Stomach (tissue), 4 donors: ENCODE measurements at regions not wholly inside any gene's neighbourhood (a gene's known extent, or its start where the extent isn't known, plus 50 kb on each side); places are given as distances from the start of the nearest gene placed in this dataset.

Experiments used
- CTCF ChIP-seq, 7 experiments: fragments of 450-650 bp in 4 of 7; fragments of 200-600 bp in 3 of 7; sonication (generic) in 3 of 7; IDR thresholded peaks; one replicate each; pipeline ENCODE4 v1.5.1; 2016 to 2019; ENCODE audit warnings: antibody characterized with exemption in 7 of 7, control low read depth in 2 of 7, mild to moderate bottlenecking in 1 of 7
- EP300 ChIP-seq: sonication (generic); formaldehyde crosslinking; IDR thresholded peaks from one replicate; pipeline ENCODE4 v1.6.1; 2017; ENCODE audit warnings: antibody characterized with exemption
- POLR2A ChIP-seq, 4 donors: fragments of 450-650 bp; IDR thresholded peaks; one replicate each; pipeline ENCODE4 v1.6.1; 2016; ENCODE audit warnings: antibody characterized with exemption in 4 of 4, control low read depth in 2 of 4, mild to moderate bottlenecking in 1 of 4, moderate library complexity in 1 of 4
- POLR2AphosphoS5 ChIP-seq, 3 donors: sonication (generic); formaldehyde crosslinking; IDR thresholded peaks; one replicate each; pipeline ENCODE4 v1.6.1; 2016; ENCODE audit warnings: antibody characterized with exemption in 3 of 3

- TF ChIP-seq CTCF (IDR thresholded peaks at IDR 0.05) (no peak), POLR2A (IDR thresholded peaks at IDR 0.05) (no peak), POLR2AphosphoS5 (IDR thresholded peaks at IDR 0.05) (no peak), EP300 (no peak)
Measured at GRCh38 chr5:176730815-176731475, 79.4 kb upstream of the UNC5A start.
